SW480 (cell line): ENCODE measurements at regions not wholly inside any gene's neighbourhood (a gene's known extent, or its start where the extent isn't known, plus 50 kb on each side); places are given as distances from the start of the nearest gene placed in this dataset.

Experiments
- DNase-seq: peaks from one replicate; pipeline ENCODE4 v3.0.0-alpha.2; 2016; ENCODE audit warnings: low spot score

DNA sequence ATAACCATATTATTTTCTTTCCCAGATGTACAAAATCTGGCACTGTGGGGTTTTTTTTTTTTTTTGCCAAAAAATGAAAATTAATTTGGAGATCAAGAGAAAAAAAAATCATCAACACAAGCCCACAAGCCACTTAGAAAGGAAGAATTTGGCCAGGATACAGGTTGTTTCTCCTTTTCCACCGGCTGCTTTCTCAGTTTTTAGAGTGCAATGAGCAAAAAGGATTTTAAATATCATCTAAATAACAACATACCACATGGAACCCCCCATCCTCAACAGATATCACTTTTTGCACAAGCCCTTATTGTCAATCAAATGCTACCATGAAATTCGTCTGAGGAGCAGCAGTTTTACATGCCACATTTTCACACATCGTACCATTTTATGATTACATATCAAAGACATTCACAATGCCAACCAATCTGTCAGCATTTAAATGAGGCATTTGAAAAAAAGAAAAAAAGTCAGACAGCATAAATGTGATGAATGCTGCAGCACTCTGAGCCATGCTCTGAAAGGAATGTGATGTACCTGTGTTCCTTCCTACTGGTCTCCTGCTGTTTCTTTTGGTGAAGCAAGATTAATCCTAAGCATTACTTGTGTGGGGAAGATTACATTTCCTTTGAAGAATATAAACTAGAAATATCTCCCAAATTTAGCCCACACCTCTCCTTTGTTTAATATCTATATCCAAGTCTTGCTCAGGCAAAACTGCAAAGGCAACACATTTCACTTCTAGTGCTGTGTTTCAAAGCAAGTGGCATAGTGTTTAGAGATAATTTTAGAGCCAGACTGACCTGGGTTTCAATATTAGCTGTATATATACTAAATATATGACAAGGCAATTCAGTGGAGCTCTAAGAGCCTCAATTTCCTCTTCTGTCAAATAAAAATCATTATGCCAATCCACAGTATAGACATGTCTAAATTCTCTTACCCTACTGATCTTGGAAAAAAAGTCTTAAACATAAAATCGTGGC, 391.3 kb downstream of the CMPK2 start:
- DNase-seq: no peak

DNA sequence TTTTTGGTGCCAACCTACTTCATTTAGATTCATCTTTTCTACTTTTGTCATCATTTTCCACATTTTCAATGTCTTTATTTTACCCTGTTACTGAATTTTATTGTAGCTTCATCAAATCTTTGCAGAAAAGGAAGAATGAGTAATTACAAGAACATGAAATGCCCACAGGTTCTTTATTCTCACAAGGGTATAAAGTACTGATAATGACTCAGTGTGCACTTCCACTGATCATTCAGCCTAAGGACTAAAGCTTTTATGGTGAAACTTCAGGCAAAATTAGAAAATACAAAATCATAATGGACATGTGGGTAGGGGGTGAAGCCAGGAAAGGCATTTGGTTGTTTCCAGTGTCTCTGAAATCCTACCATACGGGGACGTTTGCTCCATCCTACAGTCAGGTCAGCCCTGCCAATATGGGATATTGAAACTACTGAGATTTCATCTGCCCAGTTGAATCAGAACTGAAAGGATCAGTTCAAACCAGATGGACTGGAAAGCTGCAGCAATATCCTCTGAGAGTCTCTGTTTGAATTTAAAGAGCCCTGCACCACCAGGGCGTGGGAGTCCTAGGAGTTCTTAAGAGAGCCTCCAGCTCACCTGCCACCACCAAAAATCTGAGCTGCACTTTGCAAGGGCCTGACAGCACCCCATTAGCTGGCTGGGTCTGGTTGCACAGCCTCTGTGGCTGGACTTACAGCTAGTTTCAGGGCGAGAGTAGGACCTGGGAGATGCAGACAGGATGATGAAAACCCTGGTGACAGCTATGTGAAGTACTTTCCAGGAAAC, 390.4 kb downstream of the CMPK2 start:
- DNase-seq: no peak

DNA sequence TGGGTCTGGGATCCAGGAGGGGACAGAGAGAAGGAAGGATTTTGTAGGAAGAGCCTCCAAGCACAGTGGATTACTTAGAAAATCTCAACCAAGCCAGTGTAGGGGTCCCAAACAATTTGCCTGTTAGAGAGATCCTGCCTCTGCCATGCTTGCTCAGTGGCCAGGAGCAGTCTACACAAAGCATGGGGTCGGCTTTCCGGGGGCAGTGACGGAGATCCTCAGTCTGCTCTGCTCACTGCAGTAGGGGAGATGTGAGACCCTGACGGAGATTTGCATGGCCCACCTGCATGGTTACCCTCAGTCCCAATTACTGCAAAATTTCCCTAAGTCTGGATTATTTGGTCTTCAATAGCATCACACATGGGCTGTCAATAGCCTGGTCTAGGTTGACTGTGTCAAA, 385.2 kb downstream of the CMPK2 start:
- no peak for DNase-seq

DNA sequence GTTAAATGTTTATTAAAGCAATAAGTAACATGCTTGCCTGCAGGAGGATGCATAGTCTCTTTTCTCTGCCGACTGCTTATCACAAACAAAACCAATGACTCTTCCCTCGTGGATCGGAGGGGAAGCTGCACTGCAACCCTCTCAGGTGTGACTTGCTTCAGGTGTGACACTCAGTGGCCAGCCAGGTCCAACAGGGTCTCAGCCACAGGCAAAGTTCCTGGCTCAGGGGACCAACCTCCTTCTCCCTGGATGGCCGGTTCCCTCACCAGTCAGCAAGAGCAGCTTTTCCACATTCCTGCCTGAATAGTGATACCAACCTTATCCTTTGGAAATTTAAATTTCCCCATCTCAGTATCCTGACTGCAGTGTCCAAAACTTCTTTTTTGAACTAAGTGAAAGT, 383.5 kb downstream of the CMPK2 start:
- DNase-seq: no peak

DNA sequence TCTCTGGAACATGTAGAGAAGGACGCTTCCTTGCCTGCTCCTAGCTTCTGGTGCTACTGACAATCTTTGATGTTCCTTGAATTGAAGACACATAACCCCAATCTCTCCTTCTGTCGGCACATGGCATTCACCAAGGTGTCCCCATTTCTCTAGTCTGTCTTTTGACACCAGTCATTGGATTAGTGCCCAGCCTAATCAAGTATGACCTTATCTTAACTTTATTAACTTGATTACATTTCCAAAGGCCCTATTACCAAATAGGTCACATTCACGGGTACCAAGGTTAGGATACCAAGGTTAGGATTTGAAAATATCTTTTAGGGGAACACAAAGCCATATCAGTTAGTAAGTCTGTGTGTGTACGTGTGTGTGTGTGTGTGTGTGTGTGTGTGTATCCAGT, 377.9 kb downstream of the CMPK2 start:
- DNase-seq: no peak

DNA sequence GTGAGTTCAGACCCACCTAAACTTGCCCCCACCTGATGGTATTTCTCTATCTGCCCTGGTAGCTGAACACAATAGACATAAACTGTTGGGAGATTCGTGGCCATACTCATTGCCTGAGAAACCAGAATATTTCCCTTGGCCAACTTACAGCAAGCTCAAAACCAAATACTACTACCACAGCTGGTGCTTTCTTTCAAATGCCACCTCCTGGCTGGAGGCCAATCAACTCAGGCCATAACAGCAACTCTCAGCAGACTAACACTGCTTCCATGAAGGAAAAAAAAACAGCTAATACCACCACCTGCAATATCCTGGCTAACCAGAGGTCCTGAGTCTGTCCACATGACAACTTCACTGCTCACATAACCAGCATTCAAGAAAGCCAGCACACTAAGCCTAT, 373.1 kb downstream of the CMPK2 start:
- no peak for DNase-seq

DNA sequence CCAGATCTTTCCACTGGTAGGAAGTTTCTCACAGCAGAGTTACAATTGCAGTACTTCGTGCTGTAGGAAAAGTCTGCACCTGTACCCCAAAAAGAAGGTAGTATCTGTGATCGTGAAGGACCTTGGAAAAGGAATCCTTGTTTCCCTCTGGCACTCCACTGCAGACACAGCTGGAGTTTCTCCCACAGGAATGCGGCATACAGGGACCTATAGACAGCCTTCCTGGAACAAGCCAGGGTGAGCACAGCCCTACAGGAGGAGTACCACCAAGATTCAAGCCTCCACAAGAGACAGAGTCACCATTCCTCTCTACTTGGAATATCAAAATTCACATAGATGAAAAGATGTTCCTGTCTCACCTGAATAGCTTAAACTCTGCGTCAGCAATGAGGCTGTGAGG, 372.4 kb downstream of the CMPK2 start:
- DNase-seq: no peak

DNA sequence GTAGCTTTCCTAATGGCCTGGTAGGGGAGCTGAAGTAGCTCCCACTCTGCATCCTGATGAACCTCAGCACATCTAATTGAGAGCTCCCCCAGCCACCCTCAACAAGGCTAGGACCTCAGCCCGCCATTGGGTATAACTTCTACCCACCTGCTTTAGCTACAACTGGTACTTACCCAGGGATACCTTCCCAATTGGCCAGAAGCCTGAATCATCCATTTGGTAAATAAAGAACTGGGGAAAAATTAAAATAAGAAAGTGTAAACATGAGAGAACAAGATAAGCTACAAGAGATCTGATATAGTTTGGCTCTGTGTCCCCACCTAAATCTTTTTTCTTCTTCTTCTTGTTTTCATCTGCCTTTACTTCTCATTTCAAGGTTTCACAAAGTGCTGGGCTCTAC, 372.0 kb downstream of the CMPK2 start:
- DNase-seq: no peak

DNA sequence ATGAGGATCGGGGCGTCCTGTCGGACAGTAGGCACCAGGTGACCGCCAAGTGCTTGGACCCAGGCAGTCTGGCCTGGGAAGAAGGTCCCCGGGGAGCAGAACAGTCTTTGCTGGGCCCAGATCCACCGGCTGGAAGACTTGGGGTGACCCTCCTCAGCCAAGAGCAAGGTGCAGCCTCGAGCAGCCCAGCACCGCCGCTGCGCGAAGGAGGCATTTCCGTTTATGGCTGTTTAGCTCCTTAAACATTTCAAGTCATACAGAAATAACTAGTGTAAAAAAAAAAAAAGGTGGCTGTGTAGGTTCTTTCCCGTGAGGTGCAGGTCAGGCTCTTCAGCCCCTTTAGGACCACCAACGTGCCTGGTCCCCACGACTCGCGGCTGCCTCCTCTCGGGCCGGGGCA, 370.2 kb downstream of the CMPK2 start:
- no peak for DNase-seq

DNA sequence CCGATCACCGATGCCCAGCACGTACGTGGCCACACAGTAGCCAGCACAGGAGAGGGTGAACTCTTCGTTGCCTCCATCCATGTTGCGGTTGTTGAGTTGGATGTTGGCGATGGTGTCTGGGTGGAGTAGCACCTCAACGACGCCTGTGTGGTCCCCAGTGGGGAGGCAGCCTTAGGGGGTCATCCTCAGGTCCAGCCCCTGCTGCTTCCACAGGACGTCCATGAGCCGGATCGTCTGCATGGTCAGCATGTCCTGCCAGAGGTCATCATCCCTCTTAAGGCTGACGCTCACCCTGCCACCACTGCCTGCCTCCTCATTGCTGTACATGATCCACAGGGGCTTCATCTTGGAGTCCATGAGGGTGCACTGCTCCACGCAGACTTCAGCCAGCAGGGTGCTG, 369.3 kb downstream of the CMPK2 start:
- no peak for DNase-seq

DNA sequence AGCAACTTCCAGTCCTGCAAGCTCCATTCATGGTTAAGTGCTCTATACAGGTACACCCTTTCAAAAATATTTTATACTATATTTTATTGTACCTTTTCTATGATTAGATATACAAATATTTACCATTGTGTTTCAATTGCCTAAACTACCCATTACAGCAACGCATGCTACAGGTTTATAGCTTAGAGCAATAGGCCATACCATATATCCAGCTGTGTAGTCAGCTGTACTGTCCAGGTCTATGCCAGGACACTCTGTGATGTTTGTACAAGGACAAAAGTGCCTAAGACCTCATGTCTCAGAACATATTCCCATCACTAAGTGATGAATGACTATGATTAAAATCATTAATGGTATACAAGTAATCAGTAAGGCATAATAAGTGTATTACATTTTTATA, 368.7 kb downstream of the CMPK2 start:
- no peak for DNase-seq

DNA sequence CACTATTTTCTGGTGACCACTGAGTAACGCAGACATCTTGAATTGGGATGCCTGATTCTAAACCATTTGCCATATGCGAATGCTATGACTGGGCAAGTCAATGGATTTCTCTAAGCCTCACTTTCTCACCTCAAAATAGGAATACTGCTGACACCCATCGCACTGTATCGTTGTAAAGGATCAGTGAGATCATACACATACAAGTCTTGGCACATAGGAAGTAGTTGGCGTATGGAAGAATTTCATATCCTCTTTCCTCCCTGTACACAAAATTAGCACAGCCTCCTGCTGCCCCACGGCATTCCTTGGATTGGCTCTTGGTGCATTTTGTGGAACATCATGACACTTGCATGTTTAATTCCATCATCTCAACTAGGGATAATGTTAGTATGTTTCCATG, 366.9 kb downstream of the CMPK2 start:
- no peak for DNase-seq

DNA sequence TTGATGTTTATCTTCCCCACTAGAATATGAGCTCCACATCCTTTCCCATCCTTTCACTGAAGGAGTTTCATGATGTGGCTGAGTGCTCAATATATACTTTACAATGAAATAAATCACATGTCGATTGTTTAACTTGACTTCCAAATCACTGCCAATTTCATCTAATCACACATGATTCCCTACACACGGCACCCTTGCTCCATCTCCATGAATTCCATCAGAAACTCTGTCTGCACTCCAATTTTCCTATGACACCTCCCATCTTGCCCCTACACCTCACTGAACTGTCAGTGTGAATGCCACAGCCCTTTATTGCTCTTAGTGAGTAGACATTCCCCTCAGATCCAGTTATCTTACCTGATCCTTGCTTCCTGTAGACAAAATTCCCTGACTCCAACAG, 366.0 kb downstream of the CMPK2 start:
- no peak for DNase-seq

DNA sequence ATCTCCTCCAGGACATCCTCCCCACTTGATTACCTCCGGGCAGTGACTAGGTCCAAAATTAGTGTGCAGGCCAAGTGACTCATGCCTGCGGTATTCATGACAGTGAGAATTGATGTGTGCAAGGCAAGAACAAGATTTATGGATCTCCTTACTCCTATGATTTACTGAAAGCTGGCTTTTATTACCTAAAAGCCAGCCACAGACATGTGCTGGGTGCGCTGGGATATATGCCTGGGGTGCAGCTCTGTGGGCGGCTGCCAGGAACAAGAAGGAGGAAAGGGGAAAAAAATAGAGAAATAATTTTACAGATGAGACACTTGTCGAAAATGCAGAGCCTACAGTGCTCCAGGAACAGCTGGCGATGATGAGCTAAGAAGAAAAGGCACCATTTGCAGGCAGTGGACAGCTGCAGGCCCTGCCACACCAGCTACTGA, 359.3 kb downstream of the CMPK2 start:
- peak; percentile 32 for DNase-seq

DNA sequence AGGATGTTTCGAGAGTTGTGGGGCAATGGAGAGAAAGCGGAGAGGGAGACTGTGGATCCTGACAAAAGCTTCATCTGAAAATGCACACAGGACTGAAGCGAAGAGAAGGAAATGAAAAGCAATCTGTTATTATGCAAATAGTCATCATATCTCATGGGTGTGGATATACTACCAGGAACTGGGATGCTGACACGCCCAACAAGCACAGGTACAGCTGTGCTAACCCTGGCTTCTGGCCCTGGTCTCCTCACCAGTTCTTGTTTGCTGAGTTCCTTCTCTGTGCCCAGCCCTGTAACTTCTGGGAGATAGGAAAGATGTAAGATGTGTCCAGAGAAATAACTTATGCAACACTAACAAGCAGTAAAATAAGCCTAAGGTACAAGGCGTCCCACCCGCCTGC, 358.8 kb downstream of the CMPK2 start:
- no peak for DNase-seq

DNA sequence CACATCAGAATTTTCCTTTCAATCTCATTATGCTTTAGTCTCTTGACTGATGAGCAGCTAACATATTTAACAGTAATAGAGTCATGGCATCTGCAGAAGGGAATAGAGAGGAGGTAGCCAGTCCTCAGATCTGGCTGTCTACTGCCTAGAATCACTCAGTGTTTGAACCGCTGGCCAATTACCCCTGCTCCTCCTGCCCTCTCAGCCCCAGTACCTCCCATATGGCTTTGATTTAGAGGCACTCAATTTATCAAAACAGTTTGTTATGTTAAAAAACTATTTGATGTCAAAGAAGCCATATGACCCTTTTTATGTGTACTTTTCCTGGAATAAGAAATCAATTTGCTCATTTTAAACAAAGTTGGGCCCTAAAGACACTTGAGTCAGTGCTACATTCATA, 355.2 kb downstream of the CMPK2 start:
- no peak for DNase-seq

DNA sequence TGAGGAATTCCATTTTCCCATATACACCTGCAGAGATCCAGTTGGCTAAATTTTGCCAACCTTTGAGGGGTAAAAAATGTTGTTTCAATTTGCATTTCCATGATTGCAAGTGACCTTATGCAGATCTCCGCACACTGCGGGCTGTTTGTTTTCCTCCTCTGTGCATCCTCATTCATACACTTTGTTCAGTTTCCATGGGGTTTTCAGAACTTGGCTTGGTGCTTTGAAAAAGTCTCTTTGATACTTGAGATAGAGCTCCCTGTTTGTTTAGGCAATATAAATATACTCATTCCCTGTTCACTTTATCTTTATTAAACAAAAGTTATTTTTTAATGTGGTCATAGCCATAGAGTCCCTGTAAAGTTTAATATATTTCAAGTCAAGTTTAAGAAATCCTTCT, 353.1 kb downstream of the CMPK2 start:
- no peak for DNase-seq

DNA sequence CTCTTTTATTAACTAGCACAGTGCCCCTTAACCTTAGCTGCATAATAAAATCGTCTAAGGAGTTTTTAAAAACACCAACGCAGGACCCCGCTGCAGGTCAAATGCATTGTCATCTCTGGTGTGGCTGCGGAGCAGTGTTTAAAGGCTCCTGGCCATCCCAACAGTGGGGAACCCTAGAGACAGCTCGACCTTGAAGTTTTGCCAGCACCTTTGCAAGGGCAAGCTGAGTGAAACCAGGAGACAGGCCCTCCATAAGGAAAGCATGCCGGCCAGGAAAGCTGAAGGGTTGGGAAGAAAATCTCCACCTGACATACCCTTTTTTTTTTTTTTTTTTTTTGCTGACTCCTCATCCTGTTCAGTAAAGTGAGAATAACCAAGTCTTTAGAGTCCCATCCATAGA, 349.0 kb downstream of the CMPK2 start:
- no peak for DNase-seq

DNA sequence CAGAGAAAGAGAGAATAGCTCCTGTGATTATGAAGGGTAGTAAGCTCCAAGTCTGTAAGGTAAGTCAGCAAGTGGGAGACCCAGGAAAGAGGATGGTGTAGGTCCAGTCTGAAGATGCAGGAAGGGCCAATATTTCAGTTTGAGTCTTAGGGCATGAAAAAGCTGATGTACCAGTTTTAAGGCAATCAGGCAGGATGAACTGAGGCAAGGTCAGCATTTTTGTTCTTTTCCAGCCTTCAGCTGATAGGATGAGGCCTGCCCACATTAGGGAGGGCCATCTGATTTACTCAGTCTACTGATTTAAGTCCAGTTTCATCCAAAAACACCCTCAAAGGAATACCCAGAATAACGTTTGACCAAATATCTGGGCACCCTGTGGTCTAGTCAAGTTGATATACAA, 347.3 kb downstream of the CMPK2 start:
- no peak for DNase-seq

DNA sequence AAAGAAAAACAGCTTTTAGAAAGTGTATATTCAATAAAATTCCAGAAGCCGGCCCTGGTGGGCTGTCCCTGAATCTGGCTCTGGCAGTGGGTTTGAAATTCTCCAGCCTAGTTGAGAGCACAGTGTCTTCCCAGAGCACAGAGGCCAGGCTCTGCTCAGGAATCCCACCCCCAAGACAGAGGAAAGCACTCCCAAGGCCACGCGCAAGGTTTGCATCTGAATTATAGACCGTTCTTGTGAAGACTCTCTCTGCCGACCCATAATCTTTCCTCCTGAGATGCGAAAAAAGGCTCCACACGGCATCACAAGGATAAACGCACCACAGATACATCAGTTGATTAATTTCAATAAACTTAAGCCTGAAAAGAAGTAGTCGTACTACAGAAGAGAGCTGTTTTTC, 342.2 kb downstream of the CMPK2 start:
- DNase-seq: no peak

DNA sequence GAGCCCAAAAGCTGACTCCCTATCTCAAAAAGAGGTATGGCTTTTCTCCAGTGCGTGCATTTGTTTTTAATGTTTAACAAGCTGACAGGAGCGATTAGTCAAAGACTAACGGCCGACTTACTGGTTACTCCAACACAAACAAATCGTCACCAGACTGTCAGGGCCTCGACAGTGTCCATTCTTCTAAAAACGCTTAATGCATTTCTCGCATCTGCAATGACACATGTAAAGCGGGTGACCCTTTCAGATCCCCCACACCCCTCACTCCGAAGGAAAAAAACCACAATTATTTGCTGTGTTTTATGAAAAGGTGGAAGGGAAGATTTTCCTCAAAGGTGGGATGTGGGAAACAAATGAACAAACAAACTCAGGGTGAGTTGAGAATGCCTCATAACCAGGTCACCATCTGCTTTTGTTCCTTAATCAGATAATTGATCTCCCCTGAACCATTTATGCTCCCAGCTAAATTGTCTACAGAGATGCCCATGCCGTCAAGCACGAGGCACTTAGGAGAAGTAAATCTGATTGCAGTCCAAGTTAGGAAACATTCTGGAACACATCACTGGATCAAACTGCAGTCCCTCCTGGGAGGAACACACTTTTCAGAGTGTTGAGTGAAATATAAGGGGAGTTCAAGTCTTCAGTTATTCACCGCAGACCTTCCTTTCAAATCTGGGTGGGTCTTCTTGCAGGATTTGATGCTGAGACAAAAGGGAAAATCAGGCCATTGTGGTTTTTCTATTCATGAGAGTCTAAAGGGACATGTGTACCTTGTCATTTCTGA, 340.8 kb downstream of the CMPK2 start:
- DNase-seq: no peak

DNA sequence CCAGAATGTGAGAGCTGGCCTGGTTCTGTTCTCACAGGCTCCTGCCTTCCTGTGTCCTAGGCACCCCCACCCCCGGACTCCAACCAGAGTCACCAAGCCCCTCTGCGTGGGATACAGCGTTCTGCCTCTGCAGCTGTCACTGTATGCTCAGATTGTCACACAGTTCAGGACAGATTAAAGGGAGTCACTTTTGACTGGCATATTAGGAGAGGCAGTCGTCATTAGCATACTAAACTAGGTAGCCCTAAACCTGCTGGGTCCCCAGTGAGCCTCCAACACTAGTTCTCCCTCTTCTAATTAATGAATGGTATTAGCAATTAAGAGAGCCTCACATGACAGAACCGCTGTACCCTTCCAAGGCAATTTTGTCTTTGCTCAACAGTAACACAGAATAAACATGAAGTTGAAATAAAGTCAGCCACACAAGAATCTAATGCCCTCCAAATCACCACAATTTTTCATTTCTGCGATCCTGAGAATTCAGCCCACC, 340.2 kb downstream of the CMPK2 start:
- DNase-seq: no peak
